ACC112 (cell line): ENCODE measurements at regions not wholly inside any gene's neighbourhood (a gene's known extent, or its start where the extent isn't known, plus 50 kb on each side); places are given as distances from the start of the nearest gene placed in this dataset.

Experiments
- H2AFZ ChIP-seq: fragments of 200-600 bp; sonication (generic); one replicate; pipeline ENCODE4 v1.6.0; 2017; ENCODE audit warnings: antibody characterized with exemption, low read length; ENCODE audit not compliant: unreplicated experiment
- H3K27ac ChIP-seq: fragments of 200-600 bp; sonication (generic); 2 replicates; pipeline ENCODE4 v1.5.1; 2014; ENCODE audit warnings: low read depth, mild to moderate bottlenecking, antibody characterized with exemption, low read length, moderate library complexity
- H3K27me3 ChIP-seq: fragments of 200-600 bp; sonication (generic); 2 replicates; pipeline ENCODE4 v1.6.1; 2014; ENCODE audit warnings: mild to moderate bottlenecking, antibody characterized with exemption, low read length, moderate library complexity, mixed read lengths; ENCODE audit not compliant: insufficient read depth
- H3K36me3 ChIP-seq: fragments of 200-600 bp; sonication (generic); 2 replicates; pipeline ENCODE4 v1.6.1; 2016; ENCODE audit warnings: mild to moderate bottlenecking, antibody characterized with exemption, low read length, moderate library complexity, mixed read lengths; ENCODE audit not compliant: insufficient read depth
- H3K4me1 ChIP-seq: fragments of 200-600 bp; sonication (generic); one replicate; pipeline ENCODE4 v1.6.1; 2016; ENCODE audit warnings: low read length, mixed read lengths; ENCODE audit not compliant: insufficient read depth, unreplicated experiment, control insufficient read depth
- H3K4me3 ChIP-seq: fragments of 200-600 bp; sonication (generic); 2 replicates; pipeline ENCODE4 v1.5.1; 2014; ENCODE audit warnings: mild to moderate bottlenecking, low read depth, low read length
- H3K79me2 ChIP-seq: fragments of 200-600 bp; sonication (generic); one replicate; pipeline ENCODE4 v1.6.0; 2016; ENCODE audit warnings: low read length; ENCODE audit not compliant: control insufficient read depth, unreplicated experiment, insufficient read depth

DNA sequence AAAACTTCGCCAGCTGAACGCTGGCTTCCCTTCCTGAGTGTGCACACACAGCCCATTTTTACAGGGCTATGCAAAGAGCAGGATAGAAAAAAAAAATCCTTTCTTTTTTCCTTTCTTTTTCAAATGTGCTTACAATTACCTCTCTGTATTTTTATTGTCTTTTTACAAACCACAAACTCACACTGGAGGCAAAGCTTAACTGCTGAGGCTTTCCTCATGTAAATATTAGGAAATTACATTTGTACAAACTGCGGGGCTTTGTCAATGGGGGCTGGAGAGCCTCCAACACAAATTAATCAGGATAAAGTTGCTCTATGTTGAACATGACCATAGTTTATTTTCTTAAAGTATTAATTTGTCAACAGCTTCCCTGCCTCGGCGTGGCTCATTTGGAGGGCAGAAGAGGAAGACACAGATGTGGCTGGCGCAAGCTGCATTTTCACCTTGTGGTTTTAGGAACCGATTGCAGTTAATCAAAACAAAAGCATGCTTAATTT, 411.7 kb upstream of the MKI67 start:
- no peaks in the 10 kb centered on the region for H3K79me2 ChIP-seq
- H3K4me3 ChIP-seq = no peak overlapping the region
- H3K27me3 ChIP-seq = no peaks in the 10 kb centered on the region
- no peaks in the 10 kb centered on the region for H3K4me1 ChIP-seq
- no peak overlapping the region for H2AFZ ChIP-seq
- H3K36me3 ChIP-seq = no peaks in the 10 kb centered on the region
- H3K27ac ChIP-seq = no peak overlapping the region

DNA sequence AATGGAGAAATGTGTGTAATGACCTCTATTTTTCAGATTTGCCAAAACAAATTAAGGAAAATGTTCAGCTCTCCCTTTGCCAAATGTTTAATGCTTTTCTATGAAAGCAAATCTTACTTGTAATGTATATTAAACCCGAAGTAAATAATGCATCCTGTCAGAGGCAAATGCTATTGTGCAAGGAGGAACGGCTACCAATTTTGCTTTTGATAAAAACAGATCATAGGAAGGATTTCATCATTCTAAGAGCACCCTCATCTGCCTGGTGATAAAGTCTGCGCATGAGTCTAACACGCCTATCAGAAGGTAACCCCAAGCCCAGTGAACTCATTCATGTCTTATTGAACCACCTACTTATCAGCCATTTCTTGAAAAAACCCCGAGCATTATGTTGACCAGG, 412.4 kb upstream of the MKI67 start:
- H3K79me2 ChIP-seq = no peaks in the 10 kb centered on the region
- no peaks in the 10 kb centered on the region for H3K27me3 ChIP-seq
- no peak overlapping the region for H3K27ac ChIP-seq
- no peaks in the 10 kb centered on the region for H3K4me1 ChIP-seq
- H3K4me3 ChIP-seq = no peak overlapping the region
- H2AFZ ChIP-seq = no peak overlapping the region
- H3K36me3 ChIP-seq = no peaks in the 10 kb centered on the region

DNA sequence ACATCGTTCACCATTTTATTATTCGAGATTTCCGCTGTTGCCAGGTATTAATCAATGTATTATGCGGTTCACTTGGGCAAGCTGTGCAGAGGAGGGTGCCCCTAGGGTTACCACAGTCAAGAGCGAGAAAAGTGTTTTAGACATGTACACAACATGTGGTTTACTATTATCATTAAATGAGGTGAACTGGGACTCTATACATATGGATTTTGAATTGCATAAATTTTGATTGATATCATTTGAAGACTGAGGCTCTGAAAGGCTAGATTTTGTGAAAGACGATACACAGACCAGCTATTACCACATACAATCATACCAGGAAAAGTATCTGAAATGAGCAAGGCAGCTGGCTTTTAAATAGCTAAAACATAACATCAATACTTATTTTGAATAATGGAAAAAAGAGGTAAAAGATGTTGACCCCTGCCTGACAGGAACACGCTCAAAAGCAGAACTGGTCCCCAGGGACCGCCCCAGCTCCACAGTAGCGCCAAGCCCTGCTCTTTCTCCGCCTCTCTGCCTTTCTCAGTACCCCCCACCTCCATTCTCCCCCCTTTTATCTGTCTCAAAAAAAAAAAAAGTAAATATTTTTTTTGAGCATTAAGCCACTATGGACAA, 413.4 kb upstream of the MKI67 start:
- no peak overlapping the region for H3K4me3 ChIP-seq
- H3K36me3 ChIP-seq = no peaks in the 10 kb centered on the region
- H3K79me2 ChIP-seq = no peaks in the 10 kb centered on the region
- no peak overlapping the region for H2AFZ ChIP-seq
- no peak overlapping the region for H3K27ac ChIP-seq
- no peaks in the 10 kb centered on the region for H3K27me3 ChIP-seq
- H3K4me1 ChIP-seq = no peaks in the 10 kb centered on the region

DNA sequence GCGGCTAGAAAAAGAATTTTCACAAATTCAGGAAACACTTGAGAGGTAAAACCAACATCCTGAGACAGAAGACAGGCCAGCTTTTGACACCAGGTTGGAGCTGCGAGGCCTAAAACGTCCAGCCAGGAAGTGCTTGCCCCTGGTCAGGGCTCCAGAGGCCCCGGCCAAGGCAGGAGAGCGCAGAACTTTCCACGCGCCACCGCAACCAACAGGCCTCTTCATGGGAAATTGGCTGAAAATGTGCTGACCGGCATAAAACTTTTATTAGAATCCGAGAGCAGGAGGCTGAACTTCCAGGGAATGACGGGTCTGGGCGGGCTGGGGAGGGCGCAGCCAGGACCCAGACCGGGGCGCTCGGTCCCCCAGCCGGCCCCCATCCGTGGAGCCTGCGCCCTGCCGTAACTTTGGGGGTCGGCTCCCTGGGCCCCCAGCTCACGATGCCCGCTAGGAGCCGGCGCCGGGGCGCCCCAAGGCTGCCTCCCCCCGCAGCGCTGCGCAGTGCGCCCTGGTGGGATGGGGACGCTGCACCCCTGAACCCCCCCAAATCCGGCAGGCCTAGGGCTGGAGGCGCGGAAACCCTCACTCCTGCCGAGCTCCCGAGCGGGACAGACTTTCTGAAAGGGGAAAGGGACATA, 414.0 kb upstream of the MKI67 start:
- H3K36me3 ChIP-seq = no peaks in the 10 kb centered on the region
- H3K4me3 ChIP-seq = no peak overlapping the region
- H3K4me1 ChIP-seq = no peaks in the 10 kb centered on the region
- no peaks in the 10 kb centered on the region for H3K79me2 ChIP-seq
- H3K27me3 ChIP-seq = no peaks in the 10 kb centered on the region
- H3K27ac ChIP-seq = no peak overlapping the region
- H2AFZ ChIP-seq = no peak overlapping the region

DNA sequence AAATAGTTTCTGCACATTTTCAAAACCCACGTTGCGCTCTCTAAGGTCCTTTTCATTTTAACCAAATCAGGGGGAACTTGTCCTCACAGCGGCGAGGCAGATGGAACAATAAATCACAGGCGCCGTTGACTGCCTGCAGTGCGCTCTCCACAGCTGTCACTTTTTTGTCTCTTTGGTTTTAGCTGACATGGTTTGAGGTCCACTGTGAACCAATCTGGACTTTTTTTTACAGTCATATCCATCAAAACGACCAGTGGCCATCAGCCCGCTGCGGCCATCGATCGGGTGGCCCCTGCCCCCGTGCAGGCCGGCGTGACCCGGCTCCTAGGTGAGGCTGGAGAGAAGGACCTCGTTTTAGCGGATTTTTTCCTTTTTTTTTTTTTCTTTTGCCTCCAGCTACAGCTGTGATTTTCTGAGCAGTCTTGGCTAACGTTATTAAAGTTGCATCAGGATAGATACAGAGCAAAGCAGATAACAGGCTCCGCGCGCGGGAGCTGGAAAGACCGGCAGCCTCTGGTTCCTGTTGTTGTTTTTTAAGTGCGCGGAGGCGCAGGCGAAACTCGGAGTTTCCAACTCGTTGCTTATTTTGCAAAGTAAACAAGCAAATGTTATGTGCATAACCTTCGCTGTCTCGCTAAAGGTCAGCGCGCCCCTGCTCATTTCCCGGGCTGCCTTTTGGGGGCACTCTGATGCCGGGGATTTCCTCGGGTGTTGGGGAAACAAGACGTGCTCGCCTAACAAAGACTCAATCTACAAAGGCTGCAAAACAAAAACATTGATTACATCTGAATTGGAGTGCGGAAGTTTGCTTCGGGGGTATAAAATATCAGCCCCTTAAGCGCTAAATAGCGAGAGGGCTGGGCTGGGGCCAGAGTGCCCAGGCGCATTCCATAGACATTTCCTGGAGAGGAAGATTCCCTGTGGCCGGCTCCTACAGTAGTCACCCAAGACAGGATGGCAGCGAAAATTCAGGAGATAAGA, 414.8 kb upstream of the MKI67 start:
- no peak overlapping the region for H3K4me3 ChIP-seq
- no peaks in the 10 kb centered on the region for H3K4me1 ChIP-seq
- H3K79me2 ChIP-seq = no peaks in the 10 kb centered on the region
- H3K27ac ChIP-seq = no peak overlapping the region
- no peaks in the 10 kb centered on the region for H3K36me3 ChIP-seq
- H3K27me3 ChIP-seq = no peaks in the 10 kb centered on the region
- H2AFZ ChIP-seq = no peak overlapping the region

DNA sequence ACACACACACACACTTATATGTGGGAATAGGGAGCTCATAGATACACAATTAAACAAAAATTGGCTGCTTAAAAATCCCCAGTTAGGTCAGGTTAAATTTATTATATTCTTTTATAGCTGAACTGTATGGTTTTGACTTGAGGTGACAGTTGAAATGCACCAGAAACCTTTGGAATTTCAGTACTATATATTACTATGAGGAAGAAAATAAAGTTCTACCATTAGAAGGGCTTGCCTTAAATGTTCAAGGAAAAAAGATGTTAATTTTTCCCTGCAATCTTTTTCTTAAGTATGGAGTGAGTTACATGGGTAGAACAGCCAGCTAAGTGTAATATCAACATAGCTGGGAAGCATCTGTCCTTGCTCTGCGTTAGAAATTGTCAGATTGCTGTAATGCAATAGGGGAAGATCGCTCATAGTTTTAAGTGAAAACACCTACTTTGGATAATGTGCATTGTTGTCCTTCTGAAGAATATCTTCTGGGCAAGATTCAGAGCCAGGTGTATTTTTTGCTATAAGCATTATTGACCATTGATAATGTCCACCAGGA, 415.8 kb upstream of the MKI67 start:
- Histone ChIP-seq H3K4me3 (no peak overlapping the region), H2AFZ (no peak overlapping the region), H3K79me2 (no peaks in the 10 kb centered on the region), H3K36me3 (no peaks in the 10 kb centered on the region), H3K4me1 (no peaks in the 10 kb centered on the region), H3K27ac (no peak overlapping the region), H3K27me3 (no peaks in the 10 kb centered on the region)

DNA sequence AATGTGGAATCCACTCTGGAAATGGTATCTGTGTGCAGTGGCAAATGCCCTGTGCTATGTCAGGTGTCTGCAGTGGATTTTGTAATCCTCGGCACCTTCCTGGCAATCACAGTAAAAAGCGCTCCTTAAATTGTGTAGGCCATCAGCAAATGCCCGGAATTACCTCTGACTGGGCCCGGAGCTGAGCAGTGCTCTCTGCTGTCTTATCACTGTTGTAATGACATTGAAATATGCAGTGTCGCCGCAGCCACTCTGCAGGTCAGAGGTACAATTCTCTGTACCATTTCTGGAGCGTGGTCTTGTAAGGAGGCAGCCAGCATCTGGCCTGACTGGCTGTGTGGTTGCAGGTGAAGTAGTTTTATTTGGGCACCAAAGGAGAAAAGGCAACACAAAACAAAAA, 416.4 kb upstream of the MKI67 start:
- Histone ChIP-seq H3K36me3 (no peaks in the 10 kb centered on the region), H3K4me1 (no peaks in the 10 kb centered on the region), H3K27me3 (no peaks in the 10 kb centered on the region), H3K4me3 (no peak overlapping the region), H3K27ac (no peak overlapping the region), H2AFZ (no peak overlapping the region), H3K79me2 (no peaks in the 10 kb centered on the region)

DNA sequence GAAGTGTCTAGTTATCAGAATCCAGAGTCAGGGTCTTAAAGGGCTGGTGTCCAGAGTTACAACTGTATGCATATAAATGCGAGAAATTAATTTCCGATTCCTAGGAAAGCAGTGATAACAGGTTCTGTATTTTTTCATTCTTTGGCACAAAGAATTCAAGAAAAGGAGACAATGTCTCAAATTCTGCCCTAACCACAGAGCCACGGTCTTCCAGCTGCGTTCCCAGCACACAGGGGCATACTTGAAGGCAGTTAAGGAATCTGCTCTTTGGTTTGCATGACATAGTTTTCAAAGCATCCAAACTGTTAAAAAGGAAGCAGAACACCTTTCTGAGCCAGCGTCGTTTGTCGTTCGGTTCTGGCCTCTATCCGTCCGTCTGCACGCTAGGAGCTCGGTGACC, 416.9 kb upstream of the MKI67 start:
- Histone ChIP-seq H3K4me3 (no peak overlapping the region), H3K36me3 (no peaks in the 10 kb centered on the region), H3K79me2 (no peaks in the 10 kb centered on the region), H2AFZ (no peak overlapping the region), H3K27ac (no peak overlapping the region), H3K27me3 (no peaks in the 10 kb centered on the region), H3K4me1 (no peaks in the 10 kb centered on the region)

DNA sequence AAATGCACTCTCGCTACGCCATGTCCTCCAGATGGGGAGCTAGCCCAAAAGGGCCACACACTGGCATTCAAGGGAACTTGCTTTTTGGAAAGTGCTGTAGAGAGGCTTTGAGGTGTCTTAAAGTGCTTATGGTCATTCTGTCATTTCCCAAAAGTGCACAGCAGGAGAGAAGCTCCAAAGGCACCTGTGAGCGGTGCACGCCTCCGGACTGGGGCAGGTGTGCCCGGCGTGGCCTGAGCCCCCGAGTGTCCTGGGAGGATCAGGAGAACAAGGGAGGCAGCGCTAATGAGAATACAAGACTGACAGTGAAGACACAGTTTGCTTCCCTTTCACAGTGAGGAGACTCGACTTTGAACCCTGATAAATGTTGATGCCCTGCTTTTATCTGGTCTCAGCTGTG, 419.0 kb upstream of the MKI67 start:
- Histone ChIP-seq H3K27ac (no peak overlapping the region), H2AFZ (no peak overlapping the region), H3K27me3 (no peaks in the 10 kb centered on the region), H3K4me3 (no peak overlapping the region), H3K4me1 (no peaks in the 10 kb centered on the region), H3K79me2 (no peaks in the 10 kb centered on the region), H3K36me3 (no peaks in the 10 kb centered on the region)

DNA sequence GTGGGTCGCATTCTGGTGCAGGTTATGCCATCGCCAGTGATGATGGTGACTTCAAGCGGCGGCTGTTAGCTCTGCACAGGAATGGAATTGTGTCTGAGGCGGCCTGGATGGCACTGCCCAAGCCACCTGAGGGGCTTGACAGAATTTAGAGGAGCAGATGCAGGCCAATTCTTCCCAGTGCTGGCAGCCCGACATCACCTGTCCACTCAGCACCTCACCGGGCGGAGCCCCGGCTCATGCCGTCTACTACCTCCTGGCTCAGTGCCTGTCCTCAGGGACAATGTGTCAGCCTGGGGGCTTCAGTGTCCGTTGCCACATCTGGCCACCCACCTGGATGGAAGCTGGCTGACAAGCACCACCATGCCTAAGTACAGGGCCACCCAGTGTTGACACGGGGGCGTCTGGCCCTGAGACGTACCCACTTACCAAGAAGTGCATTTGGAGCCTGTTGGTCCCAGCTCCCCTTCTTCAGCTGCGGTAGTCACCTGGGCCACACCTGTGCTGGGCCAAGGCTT, 420.5 kb upstream of the MKI67 start:
- no peaks in the 10 kb centered on the region for H3K36me3 ChIP-seq
- H3K27me3 ChIP-seq = no peaks in the 10 kb centered on the region
- H3K79me2 ChIP-seq = no peaks in the 10 kb centered on the region
- H3K27ac ChIP-seq = no peak overlapping the region
- no peaks in the 10 kb centered on the region for H3K4me1 ChIP-seq
- H3K4me3 ChIP-seq = no peak overlapping the region
- no peak overlapping the region for H2AFZ ChIP-seq
